IMR-90 (cell line): ENCODE measurements at regions not wholly inside any gene's neighbourhood (a gene's known extent, or its start where the extent isn't known, plus 50 kb on each side); places are given as distances from the start of the nearest gene placed in this dataset.

Experiments
- ATAC-seq: fragments of 200-7000 bp; cut with Tn5 transposase; 2 replicates; pipeline ENCODE4 v1.9.1; 2020; ENCODE audit warnings: low read depth, mild to moderate bottlenecking, moderate library complexity
- BruUV-seq: library from RNA; stranded (reverse); fragments of 400-500 nt; replicated peaks from 2 replicates; lab custom pipeline; 2021; lab: Mats Ljungman, UMichigan
- CTCF ChIA-PET: fragments of 300-600 bp; formaldehyde crosslinking; extraction: SDS; loops from one replicate; lab custom pipeline; 2021; ENCODE audit warnings: antibody characterized with exemption; lab: Yijun Ruan, JAX
- POLR2A ChIA-PET: fragments of 300-600 bp; sonication (Branson Sonifier 250); formaldehyde crosslinking; loops from one replicate; lab custom pipeline; 2022; ENCODE audit warnings: antibody characterized with exemption; ENCODE audit not compliant: unreplicated experiment; lab: Charles Lee
- DNase-seq: peaks from one replicate; pipeline ENCODE4 v3.0.0; 2013
- H2AFZ ChIP-seq: replicated peaks from 2 replicates; pipeline ENCODE3; 2013; ENCODE audit warnings: low read length, mild to moderate bottlenecking; ENCODE audit not compliant: poor library complexity
- H2AK5ac ChIP-seq: 2 replicates; pipeline ENCODE4 v1.6.1; 2013; ENCODE audit warnings: low read depth, low read length, inconsistent platforms
- H2AK9ac ChIP-seq: replicated peaks from 2 replicates; pipeline ENCODE3; 2013; ENCODE audit warnings: mild to moderate bottlenecking, low read depth, low read length, moderate library complexity; ENCODE audit not compliant: poor library complexity
- H2BK120ac ChIP-seq: 2 replicates; pipeline ENCODE4 v1.6.1; 2013; ENCODE audit warnings: low read depth, low read length, inconsistent platforms
- H2BK15ac ChIP-seq: 3 replicates; pipeline ENCODE4 v1.6.1; 2013; ENCODE audit warnings: low read depth, low read length, inconsistent platforms
- H2BK20ac ChIP-seq: 2 replicates; pipeline ENCODE4 v1.6.1; 2013; ENCODE audit warnings: low read depth, mild to moderate bottlenecking, inconsistent platforms, low read length, moderate library complexity
- H2BK5ac ChIP-seq: 2 replicates; pipeline ENCODE4 v1.6.1; 2013; ENCODE audit warnings: mild to moderate bottlenecking, low read depth, low read length, inconsistent platforms; ENCODE audit not compliant: poor library complexity, severe bottlenecking
- H3K14ac ChIP-seq: replicated peaks from 2 replicates; pipeline ENCODE4 v1.6.1; 2013; ENCODE audit warnings: low read depth, low read length, inconsistent platforms
- H3K18ac ChIP-seq: 2 replicates; pipeline ENCODE4 v1.6.1; 2013; ENCODE audit warnings: low read depth, low read length, control low read depth
- H3K23ac ChIP-seq: 2 replicates; pipeline ENCODE4 v1.6.1; 2013; ENCODE audit warnings: low read depth, low read length, inconsistent platforms
- H3K27ac ChIP-seq: 2 replicates; pipeline ENCODE4 v1.5.1; 2013; ENCODE audit warnings: mild to moderate bottlenecking, control low read depth, low read length; ENCODE audit not compliant: insufficient read depth
- H3K27me3 ChIP-seq: 2 replicates; pipeline ENCODE4 v1.6.1; 2013; ENCODE audit warnings: low read length; ENCODE audit not compliant: control insufficient read depth, insufficient read depth
- H3K36me3 ChIP-seq: 2 replicates; pipeline ENCODE4 v1.6.1; 2013; ENCODE audit warnings: low read length, mixed read lengths; ENCODE audit not compliant: control insufficient read depth, insufficient read depth
- H3K4ac ChIP-seq: 2 replicates; pipeline ENCODE4 v1.6.1; 2013; ENCODE audit warnings: low read depth, low read length, inconsistent platforms
- H3K4me1 ChIP-seq: 2 replicates; pipeline ENCODE4 v1.6.1; 2013; ENCODE audit warnings: low read length, mixed read lengths; ENCODE audit not compliant: control insufficient read depth, insufficient read depth
- H3K4me2 ChIP-seq: 2 replicates; pipeline ENCODE4 v1.6.1; 2013; ENCODE audit warnings: low read depth, mild to moderate bottlenecking, control low read depth, low read length, moderate library complexity
- H3K4me3 ChIP-seq: 2 replicates; pipeline ENCODE4 v1.5.1; 2013; ENCODE audit warnings: low read depth, mild to moderate bottlenecking, control low read depth, low read length, moderate library complexity; ENCODE audit not compliant: insufficient read depth
- H3K56ac ChIP-seq: 2 replicates; pipeline ENCODE4 v1.6.1; 2013; ENCODE audit warnings: low read length, inconsistent platforms; ENCODE audit not compliant: insufficient read depth; ENCODE audit errors: extremely low read depth
- H3K79me1 ChIP-seq, 2 experiments: 2 replicates each; pipeline ENCODE4 v1.6.1; 2013; ENCODE audit warnings: low read length in 2 of 2, inconsistent platforms in 1 of 2, low read depth in 1 of 2
- H3K9ac ChIP-seq: 2 replicates; pipeline ENCODE4 v1.6.1; 2013; ENCODE audit warnings: low read depth, low read length, control low read depth
- H3K9me1 ChIP-seq: 2 replicates; pipeline ENCODE4 v1.6.1; 2013; ENCODE audit warnings: low read length, inconsistent platforms; ENCODE audit not compliant: insufficient read depth
- H3K9me3 ChIP-seq: 2 replicates; pipeline ENCODE4 v1.6.1; 2013; ENCODE audit warnings: low read length; ENCODE audit not compliant: control insufficient read depth, insufficient read depth
- H4K20me1 ChIP-seq: 2 replicates; pipeline ENCODE4 v1.6.1; 2013; ENCODE audit warnings: low read length, inconsistent platforms; ENCODE audit not compliant: insufficient read depth
- H4K5ac ChIP-seq: 2 replicates; pipeline ENCODE4 v1.6.1; 2013; ENCODE audit warnings: mild to moderate bottlenecking, low read depth, low read length, control low read depth
- H4K8ac ChIP-seq, 2 experiments: 2 replicates each; pipeline ENCODE4 v1.6.1; 2013; ENCODE audit warnings: low read depth in 2 of 2, low read length in 2 of 2, control low read depth in 1 of 2, inconsistent platforms in 1 of 2
- H4K91ac ChIP-seq: 2 replicates; pipeline ENCODE4 v1.6.1; 2013; ENCODE audit warnings: low read depth, low read length, inconsistent platforms; ENCODE audit not compliant: insufficient read depth
- BHLHE40 ChIP-seq: fragments of 150-350 bp; IDR thresholded peaks from 2 replicates; pipeline ENCODE4 v1.6.1; 2016; ENCODE audit warnings: mild to moderate bottlenecking, low read depth, low read length
- CEBPB ChIP-seq: IDR thresholded peaks from 2 replicates; pipeline ENCODE4 v1.6.1; 2012; ENCODE audit warnings: low read depth, low read length, improper control_type of control experiment
- ELK1 ChIP-seq: fragments of 150-350 bp; IDR thresholded peaks from 2 replicates; pipeline ENCODE4 v1.6.1; 2016; ENCODE audit warnings: low read depth, mild to moderate bottlenecking, low read length, moderate library complexity, borderline replicate concordance
- FOS ChIP-seq: fragments of 150-350 bp; IDR thresholded peaks from 2 replicates; pipeline ENCODE4 v1.6.1; 2016; ENCODE audit warnings: low read depth, low read length
- MAFK ChIP-seq: IDR thresholded peaks from 2 replicates; pipeline ENCODE4 v1.6.1; 2012; ENCODE audit warnings: low read depth, low read length, improper control_type of control experiment
- MAZ ChIP-seq: IDR thresholded peaks from 2 replicates; pipeline ENCODE4 v1.6.1; 2012; ENCODE audit warnings: low read depth, mild to moderate bottlenecking, low read length, improper control_type of control experiment, moderate library complexity, borderline replicate concordance
- POLR2A ChIP-seq: IDR thresholded peaks from 2 replicates; pipeline ENCODE4 v1.6.1; 2012; ENCODE audit warnings: mild to moderate bottlenecking, low read depth, low read length
- RCOR1 ChIP-seq: IDR thresholded peaks from 2 replicates; pipeline ENCODE4 v1.6.1; 2012; ENCODE audit warnings: mild to moderate bottlenecking, low read length, improper control_type of control experiment; ENCODE audit not compliant: insufficient replicate concordance
- RFX5 ChIP-seq: IDR thresholded peaks from 2 replicates; pipeline ENCODE4 v1.8.0; 2012; ENCODE audit warnings: low read depth, mild to moderate bottlenecking, low read length, moderate library complexity
- SMC3 ChIP-seq: fragments of 150-350 bp; IDR thresholded peaks from 2 replicates; pipeline ENCODE4 v1.6.1; 2016; ENCODE audit warnings: low read depth, mild to moderate bottlenecking, antibody characterized with exemption, low read length, moderate library complexity
- WGBS, 2 experiments: methylation state at CpG; one replicate each; pipeline versions ENCODE4 v1.1.5 to v1.1.7; 2013; ENCODE audit warnings: missing lambda C conversion rate in 2 of 2; ENCODE audit not compliant: insufficient read length in 1 of 2; ENCODE audit errors: extremely low coverage in 2 of 2; 5-methylcytosine and 5-hydroxymethylcytosine counted together
- dilution Hi-C: fragments of 300-500 bp; cut with HindIII; formaldehyde crosslinking; loops from one replicate; pipeline ENCODE4 v1.14.3; 2018; ENCODE audit warnings: low sequenced_read_pairs; ENCODE audit not compliant: unreplicated experiment
- in situ Hi-C: fragments of 300-500 bp; cut with MboI; formaldehyde crosslinking; loops from 3 replicates; pipeline ENCODE4 v1.14.3; 2019; ENCODE audit warnings: low sequenced_read_pairs, inconsistent platforms, mixed read lengths
- intact Hi-C: fragments of 100-400 bp; cut with micrococcal nuclease; formaldehyde crosslinking; loops from 2 replicates; pipeline ENCODE4 v1.10.0; 2022

GRCh38 chr3:178263236-178263916 is 272.9 kb upstream of the KCNMB2 start:
- WGBS, 2 experiments: no CpG with 5 or more reads among the region's 2 CpGs
- Histone ChIP-seq H3K27ac (no peak overlapping the region), H2BK15ac (no peak overlapping the region), H2BK5ac (no peak overlapping the region), H4K20me1 (no peaks in the 10 kb centered on the region), H3K79me1 (no peaks in the 10 kb centered on the region), H3K56ac (no peak overlapping the region), H2BK20ac (no peak overlapping the region), H2AK5ac (no peak overlapping the region), H3K23ac (no peak overlapping the region), H3K4me2 (no peak overlapping the region), H3K4me3 (no peak overlapping the region), H3K36me3 (no peaks in the 10 kb centered on the region), H2BK120ac (no peak overlapping the region), H3K14ac (no peak overlapping the region), H3K18ac (no peak overlapping the region), H4K91ac (no peak overlapping the region), H3K4ac (no peak overlapping the region), H3K9me3 (no peaks in the 10 kb centered on the region), H4K5ac (no peak overlapping the region), H3K27me3 (no peaks in the 10 kb centered on the region), H4K8ac (no peak overlapping the region), H2AFZ (no peak overlapping the region), H2AK9ac (no peak overlapping the region), H3K9ac (no peak overlapping the region), H3K9me1 (no peaks in the 10 kb centered on the region), H3K4me1 (0 out of 2 replicates have a peak, but pooled peaks cover 1% of the 10 kb centered on the region)
- DNase-seq (no peak), ATAC-seq (no peak)
- in situ Hi-C loops (no loop called here), intact Hi-C loops (no loop called here), dilution Hi-C loops (no loop called here)
- ChIA-PET POLR2A (no interaction called here), CTCF (interaction anchor here (0.6 to 0.8 kb wide), 2 partner anchors 8 to 16 kb away, joined by 3 read pairs; no protein-coding TSS in a partner anchor)
- BruUV-seq: no TSS peak
- TF ChIP-seq RCOR1 (no peak), ELK1 (no peak), CEBPB (no peak), MAZ (no peak), POLR2A (no peak), SMC3 (no peak), MAFK (no peak), BHLHE40 (no peak), FOS (no peak), RFX5 (no peak)
